ENCODE measurements at regions not wholly inside any gene's neighbourhood (a gene's known extent, or its start where the extent isn't known, plus 50 kb on each side); places are given as distances from the start of the nearest gene placed in this dataset.

DNA sequence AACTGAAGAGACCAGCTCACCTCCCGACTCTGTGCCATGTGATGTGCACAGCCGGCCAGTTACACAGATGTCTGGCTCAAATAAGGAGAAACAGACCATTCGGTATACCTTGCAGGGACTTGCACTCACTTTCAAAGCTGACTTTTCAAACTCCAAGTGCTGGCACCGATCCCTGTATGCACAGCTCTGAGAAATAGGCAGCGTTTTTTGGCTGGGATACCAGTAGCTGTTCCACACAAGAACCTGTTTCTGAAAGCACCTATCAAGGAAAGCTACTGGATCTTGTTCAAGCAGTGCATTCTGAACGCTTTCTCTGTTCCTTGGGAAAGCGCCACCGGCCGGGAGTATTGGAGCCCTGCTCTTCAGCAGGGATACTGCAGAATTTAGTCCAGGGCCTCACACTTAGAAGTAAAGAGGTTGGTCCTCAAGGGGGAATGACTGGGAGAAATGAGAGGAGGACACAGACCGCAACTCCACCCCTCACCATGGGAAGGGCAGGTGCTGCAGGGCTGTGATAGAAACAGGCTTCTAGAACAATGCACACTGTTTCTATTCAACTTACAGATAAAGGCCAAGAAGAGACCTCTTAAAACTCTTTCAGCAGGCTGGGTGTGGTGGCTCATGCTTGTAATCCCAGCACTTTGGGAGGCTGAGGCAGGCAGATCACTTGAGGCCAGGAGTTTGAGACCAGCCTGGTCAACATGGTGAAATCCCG, 53.6 kb upstream of the PABPC3 start:
- no peak for DNase-seq
- H3K27me3 ChIP-seq (ENCODE audit: insufficient read depth, low read depth, severe bottlenecking), result no peaks in the 10 kb centered on the region
- H3K36me3 ChIP-seq, result peaks cover 62% of the 10 kb centered on the region

DNA sequence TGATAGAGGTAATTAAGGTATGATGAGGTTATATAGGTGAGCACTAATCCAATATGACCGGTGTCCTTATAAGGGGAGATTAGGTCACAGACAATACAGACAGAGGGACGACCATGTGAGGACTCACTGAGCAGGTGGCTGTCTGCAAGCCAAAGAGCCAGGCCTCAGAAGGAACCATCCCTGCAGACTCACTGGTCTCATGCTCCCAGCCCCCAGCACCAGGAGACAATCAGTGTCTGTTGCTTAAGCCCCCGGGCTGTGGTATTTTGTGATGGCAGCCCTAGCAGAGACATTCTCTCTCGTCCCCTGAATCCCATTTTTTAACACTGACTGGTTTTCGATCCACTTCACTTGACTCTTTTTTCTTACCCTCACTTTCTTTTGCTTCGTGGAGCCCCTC, 51.9 kb upstream of the PABPC3 start:
- Histone ChIP-seq H3K9me3 (ENCODE audit: severe bottlenecking) (peaks cover 4% of the 10 kb centered on the region), H3K36me3 (peaks cover 50% of the 10 kb centered on the region), H3K27me3 (ENCODE audit: insufficient read depth, low read depth, severe bottlenecking) (no peaks in the 10 kb centered on the region), H3K4me3 (ENCODE audit: low read depth, low read length) (no peak overlapping the region), H3K27ac (peak overlapping the region; percentile 43)
- peak; percentile 74 for DNase-seq
- TF ChIP-seq CTCF (IDR thresholded peaks at IDR 0.05; ENCODE audit: low read depth, low read length), result no peak

More for the DNA sequence above, 53.6 kb upstream of the PABPC3 start:
- Histone ChIP-seq H3K27ac (no peak overlapping the region), H3K9me3 (ENCODE audit: severe bottlenecking) (no peaks in the 10 kb centered on the region), H3K4me3 (ENCODE audit: low read depth, low read length) (no peak overlapping the region)
- no peak for TF ChIP-seq CTCF (IDR thresholded peaks at IDR 0.05; ENCODE audit: low read depth, low read length)

Measured in WERI-Rb-1 (cell line).